Activated gamma-delta T cell (primary cell): ENCODE measurements at regions not wholly inside any gene's neighbourhood (a gene's known extent, or its start where the extent isn't known, plus 50 kb on each side); places are given as distances from the start of the nearest gene placed in this dataset.
"Not testable (repeated sequence)": the region's sequence is repeated elsewhere in the genome, so short reads cannot be mapped to it uniquely, and the experiment has no call there.

Source experiments
- DNase-seq: peaks from one replicate; lab custom pipeline; 2025; lab: John Stamatoyannopoulos, UW

GRCh38 chr18:1488394-1488793, 583.7 kb downstream of the ADCYAP1 start:
- DNase-seq: no peak

DNA sequence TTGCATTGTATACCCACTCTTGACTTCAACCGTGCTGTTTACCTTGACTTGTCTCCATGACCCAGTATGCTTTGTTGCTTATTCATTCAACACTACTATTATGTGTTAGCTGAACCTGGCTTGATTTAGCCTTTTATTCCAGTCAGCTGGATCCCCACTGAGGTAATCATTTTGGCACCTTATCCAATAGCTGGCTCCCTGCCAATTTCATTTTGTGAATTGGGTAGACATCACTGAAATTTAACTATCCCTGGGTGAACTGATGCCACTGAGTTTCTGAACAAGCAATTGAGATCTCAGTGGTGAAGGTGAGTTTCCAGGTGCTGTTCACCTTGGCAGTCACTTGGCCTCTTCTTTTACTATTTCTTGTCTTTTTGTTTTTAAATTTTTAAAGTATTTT, 584.3 kb downstream of the ADCYAP1 start:
- no peak for DNase-seq

DNA sequence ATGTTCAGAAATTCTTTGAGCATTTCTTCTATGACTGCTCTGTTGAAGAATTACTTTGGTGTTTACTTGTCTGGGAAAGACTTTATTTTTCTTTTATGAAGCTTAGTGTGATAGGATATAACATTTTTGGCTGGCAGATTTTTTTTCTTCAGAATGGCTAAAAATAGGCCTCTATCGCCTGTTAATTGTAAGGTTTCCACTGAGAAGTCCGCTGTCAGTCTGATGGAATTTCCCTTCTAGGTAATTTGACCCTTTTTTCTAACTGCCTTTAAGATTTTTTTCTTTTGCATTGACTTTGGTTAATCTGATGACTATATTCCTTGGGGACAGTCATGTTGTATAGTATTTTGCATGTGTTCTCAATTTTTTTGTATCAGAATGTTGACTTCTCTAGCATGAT, 590.7 kb downstream of the ADCYAP1 start:
- no peak for DNase-seq

GRCh38 chr18:1496096-1496495, 591.4 kb downstream of the ADCYAP1 start:
- DNase-seq: no peak

GRCh38 chr18:1498216-1498615, 593.5 kb downstream of the ADCYAP1 start:
- no peak for DNase-seq

- no peak for DNase-seq
These were observed 594.6 kb downstream of the ADCYAP1 start for GRCh38 chr18:1499265-1499664.

GRCh38 chr18:1503847-1504246, 599.2 kb downstream of the ADCYAP1 start:
- DNase-seq: no peak

- DNase-seq: no peak
These were observed 601.2 kb downstream of the ADCYAP1 start for GRCh38 chr18:1505856-1506255.

DNA sequence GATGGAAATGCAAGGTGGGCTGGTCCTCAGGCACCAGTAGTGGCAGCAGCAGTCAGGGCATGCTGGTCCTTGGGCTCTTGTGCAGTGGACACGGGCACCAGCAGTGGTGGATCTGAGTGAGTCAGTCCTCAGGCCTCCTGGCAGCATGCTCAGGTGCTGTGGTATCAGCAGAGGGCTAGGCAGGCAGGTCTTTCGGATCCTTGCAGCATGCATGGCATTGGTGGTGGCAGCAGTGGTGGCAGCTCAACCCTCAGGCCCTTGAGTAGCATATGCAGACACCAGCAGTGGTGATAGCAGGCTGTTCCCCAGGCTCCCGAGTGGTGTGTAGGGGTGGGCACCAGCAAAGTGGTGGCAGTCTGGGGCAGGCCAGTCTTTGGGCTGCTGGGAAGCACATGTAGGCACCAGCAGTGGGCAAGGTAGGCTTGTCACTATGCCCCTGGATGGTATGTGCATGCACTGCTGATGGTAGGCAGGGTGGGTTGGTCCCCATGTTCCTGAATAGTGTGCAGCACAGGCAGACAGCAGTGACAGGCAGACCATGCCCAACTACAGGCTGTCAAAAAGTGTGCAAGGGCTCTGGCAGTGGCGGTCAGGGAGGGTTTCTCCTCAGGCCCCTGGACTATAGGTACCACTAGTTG, 606.0 kb downstream of the ADCYAP1 start:
- no peak for DNase-seq

DNA sequence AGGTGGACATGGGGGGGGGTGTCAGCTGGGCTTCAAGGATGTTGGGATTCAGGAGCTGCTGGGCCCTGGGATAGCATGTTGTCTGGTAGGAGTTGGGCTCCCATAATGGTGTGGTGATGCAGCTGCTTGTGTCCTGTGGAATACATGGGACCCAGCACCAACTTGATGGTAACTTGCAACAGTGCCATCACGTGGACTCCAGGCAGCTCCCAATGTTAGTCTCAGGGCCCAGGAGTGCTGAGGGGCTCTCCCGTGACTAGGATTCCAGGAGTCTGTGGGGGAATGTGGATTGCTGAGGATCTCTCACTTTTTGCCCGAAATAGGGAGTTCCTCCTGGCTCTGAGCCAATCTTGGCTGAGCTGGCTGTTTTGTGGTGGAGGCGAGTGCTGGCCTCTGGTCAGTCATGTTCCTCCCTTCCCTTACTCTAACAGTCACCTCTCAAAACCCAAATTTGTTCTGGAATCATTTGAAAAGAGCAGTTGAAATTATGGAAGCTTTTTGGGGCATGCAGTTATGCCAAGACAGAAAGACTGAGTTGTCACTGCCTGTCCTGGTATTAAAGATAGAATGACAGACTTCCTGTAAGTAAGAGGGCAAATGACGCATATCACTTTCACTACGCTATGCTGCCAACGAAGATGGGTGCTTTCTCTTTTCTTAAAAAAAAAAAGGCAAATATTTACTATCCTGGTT, 607.1 kb downstream of the ADCYAP1 start:
- DNase-seq: no peak

DNA sequence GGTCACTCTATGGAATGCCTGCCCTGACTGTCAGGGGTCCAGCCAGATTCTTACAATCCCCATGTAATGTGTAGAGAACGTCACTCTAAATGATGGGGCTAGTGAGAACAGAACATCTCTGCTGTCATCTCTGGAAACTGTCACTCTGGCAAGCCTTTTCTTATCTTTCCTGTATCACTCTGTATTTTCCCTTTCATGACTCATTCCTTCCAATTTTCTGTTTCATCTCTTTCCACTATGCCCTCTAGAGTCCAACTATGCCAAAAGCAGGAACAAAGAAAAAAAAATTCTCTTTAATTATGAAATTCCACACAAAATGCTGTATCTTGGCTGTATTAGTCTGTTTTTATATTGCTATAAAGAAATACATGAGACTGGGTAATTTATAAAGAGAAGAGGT, 608.8 kb downstream of the ADCYAP1 start:
- no peak for DNase-seq

DNA sequence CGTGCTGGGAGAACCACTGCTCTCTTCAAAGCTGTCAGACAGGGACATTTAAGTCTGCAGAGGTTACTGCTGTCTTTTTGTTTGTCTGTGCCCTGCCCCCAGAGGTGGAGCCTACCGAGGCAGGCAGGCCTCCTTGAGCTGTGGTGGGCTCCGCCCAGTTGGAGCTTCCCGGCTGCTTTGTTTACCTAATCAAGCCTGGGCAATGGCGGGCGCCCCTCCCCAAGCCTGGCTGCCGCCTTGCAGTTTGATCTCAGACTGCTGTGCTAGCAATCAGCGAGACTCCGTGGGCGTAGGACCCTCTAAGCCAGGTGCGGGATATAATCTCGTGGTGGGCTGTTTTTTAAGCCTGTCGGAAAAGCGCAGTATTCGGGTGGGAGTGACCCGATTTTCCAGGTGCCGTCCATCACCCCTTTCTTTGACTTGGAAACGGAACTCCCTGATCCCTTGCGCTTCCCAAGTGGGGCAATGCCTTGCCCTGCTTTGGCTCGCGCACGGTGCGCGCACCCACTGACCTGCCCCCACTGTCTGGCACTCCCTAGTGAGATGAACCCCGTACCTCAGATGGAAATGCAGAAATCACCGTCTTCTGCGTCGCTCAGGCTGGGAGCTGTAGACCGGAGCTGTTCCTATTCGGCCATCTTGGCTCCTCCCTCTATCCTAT, 617.0 kb downstream of the ADCYAP1 start:
- DNase-seq: not testable (repeated sequence)

DNA sequence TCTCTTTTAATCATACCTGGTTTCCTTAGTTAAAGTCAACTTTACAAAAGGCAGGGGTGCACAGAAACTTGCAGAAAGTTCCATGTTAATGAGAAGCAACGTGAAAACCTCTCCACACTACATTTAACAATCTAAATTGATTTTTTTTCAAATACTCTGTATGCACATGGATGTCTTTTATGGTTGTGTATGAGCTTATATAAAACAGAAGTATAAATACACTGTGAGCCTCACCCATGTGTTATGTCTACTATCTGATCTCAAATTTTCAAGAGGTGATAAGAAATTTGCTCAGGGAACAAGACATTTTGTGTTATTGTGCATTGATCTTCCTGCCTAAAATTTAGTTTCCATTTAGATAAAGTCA, 617.6 kb downstream of the ADCYAP1 start:
- no peak for DNase-seq

DNA sequence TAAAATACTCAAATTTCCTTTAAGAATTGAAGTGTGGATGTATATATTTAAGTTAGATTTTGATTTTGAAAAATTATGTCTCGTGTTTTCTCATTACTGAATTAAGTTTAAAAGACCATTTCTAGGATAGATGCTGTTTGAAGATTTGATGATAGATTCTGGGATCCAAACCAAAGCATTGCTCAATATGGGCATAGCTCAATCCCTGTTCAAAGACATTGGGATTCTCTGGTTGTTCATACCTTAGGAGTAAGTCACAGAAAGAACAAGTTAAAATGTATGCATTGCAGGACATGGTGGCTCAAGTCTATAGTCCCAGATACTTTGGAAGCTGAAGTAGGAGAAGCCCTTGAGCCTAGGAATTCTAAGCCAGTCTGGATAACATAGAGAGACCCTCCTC, 622.3 kb downstream of the ADCYAP1 start:
- no peak for DNase-seq

GRCh38 chr18:1527805-1528204, 623.1 kb downstream of the ADCYAP1 start:
- DNase-seq: no peak

GRCh38 chr18:1528447-1528846, 623.8 kb downstream of the ADCYAP1 start:
- DNase-seq: no peak

GRCh38 chr18:1528964-1529509, 624.4 kb downstream of the ADCYAP1 start:
- no peak for DNase-seq

- no peak for DNase-seq
These were observed 626.0 kb downstream of the ADCYAP1 start for GRCh38 chr18:1530650-1531049.

GRCh38 chr18:1539276-1539675, 634.6 kb downstream of the ADCYAP1 start:
- DNase-seq: no peak

DNA sequence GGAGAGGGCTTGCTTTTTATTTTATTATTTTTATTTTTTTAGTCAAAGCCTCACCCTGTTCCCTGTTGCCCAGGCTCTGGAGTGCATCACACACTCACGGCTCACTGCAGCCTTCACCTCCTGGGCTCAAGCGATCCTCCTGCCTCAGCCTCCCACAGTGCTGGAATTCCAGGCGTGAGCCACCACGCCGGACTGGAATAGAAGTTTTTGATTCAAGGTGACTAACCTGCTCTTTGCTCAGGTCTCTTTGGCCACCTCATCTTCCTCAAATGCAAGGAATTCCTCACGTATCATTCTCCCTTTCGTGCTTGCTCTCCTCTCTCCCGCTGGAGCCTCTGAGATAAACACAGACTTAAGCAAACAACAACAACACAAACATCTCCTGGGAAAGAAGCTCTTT, 636.8 kb downstream of the ADCYAP1 start:
- DNase-seq: no peak

DNA sequence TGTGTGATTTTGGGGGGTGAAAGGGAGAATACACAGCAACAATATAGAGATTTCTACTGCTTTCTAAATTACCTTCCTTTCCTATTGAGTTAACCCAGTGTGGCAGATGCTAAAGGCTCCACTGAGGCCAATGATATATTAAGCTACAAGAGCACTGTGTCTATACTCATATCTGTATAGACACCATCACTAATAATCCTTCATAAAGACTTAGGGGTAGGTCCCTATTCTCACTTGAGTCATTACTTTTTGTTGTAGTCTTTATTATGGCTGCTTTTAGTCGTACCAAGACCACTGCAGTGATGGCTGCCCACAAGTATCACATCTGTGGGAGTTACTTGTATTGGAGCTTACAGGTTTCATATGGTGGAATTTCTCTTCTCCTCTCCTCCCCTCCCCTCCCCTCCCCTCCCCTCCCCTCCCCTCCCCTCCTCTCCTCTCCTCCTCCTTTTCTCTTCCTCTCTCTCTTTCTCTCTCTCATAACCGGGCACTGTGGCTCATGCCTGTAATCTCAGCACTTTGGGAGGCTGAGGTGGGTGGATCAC, 637.6 kb downstream of the ADCYAP1 start:
- DNase-seq: no peak

DNA sequence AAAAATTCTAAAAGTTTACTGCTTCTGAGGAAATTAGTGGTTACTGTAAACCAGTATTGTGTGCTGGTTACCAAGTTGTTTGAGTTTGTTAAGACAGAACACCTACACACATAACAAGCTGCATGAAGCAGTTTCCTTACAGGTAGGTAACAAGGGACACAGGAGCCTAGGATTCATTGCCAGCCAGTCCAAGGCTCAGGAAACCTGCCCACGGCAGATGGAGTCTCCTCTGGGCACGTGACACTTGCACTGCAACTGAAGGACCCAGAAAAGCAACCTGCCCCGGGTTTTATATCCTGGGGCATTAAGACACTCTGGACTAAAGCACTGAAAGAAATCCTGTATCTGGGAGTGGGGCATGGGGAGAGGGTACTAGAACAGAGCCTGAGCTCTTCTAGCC, 639.3 kb downstream of the ADCYAP1 start:
- no peak for DNase-seq

DNA sequence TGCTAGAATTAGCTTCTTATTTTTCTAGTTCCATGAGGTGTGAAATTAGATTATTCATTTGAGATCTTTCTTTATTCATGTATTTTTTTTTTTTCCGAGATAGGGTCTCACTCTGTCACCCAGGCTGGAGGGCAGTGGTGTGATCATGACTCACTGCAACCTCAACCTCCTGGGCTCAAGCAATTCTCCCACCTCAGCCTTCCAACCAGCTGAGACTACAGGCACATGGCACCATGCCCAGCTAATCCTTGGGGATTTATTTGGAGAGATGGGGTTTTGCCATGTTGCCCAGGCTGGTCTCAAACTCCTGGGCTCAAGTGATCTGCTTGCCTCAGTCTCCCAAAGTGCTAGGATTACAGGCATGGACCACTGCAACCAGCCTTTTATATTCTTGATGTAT, 653.0 kb downstream of the ADCYAP1 start:
- not testable (repeated sequence) for DNase-seq
